ENCODE measurements at regions not wholly inside any gene's neighbourhood (a gene's known extent, or its start where the extent isn't known, plus 50 kb on each side); places are given as distances from the start of the nearest gene placed in this dataset.
"Not testable (repeated sequence)": the region's sequence is repeated elsewhere in the genome, so short reads cannot be mapped to it uniquely, and the experiment has no call there.

DNA sequence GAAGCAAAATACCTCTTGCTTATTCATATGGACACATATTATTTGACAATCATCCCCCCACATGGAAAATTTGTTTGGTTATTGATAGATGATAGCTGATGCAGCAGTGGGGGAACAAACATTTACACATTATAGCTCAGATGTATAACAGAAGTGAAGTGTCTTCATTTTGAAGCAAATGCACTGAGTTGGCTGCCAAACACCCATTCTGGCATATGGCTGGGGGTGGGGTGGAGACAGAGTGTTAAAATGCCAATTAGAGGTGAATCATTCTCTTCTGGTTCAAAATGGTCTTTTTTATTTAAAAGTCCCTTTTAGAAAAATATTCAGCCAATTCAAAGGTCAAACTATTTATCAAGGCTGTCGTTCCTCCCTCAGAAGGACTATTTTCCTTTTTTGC is 157.3 kb upstream of the TRPC6 start:
- no peak for DNase-seq

DNA sequence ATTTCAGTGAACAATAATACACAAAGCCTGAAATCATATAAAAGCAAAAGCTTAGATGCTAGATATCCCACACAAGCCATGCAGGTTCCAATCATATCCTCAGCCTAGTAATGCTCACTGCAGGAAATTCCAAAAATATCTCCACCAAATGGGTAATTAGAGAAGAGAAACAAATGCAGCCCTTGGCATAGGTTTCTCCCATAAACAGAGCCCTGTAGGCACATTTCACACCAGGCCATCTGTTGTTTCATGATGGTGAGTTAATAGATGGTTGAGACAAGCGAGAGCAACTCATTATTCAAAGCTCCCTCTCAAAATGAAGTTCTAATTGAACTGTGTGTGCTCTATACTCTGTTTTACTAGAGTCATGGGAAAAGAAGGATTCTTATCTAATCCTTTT is 154.6 kb upstream of the TRPC6 start:
- no peak for DNase-seq

- no peak for DNase-seq
These were observed 145.7 kb upstream of the TRPC6 start for GRCh38 chr11:101729406-101730078.

DNA sequence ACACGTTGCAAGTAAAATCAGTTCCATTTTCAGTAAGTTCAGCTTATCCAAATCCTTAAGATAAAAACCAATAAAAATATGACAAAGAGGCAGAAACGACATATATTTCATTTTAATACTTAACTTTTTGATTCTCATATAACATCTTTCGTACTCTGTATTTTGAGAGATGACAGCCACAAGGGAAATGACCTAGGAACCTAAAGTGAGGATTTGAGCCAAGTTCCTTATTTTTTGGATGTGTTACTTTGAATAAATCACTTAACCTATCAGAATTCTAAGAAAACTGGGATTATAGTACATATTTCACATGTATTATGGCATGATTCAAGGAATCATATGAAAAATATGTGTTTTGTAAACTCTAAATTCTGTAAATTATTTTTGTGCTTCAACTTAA is 143.6 kb upstream of the TRPC6 start:
- no peak for DNase-seq

GRCh38 chr11:101726988-101727387 is 143.2 kb upstream of the TRPC6 start:
- DNase-seq: no peak

DNA sequence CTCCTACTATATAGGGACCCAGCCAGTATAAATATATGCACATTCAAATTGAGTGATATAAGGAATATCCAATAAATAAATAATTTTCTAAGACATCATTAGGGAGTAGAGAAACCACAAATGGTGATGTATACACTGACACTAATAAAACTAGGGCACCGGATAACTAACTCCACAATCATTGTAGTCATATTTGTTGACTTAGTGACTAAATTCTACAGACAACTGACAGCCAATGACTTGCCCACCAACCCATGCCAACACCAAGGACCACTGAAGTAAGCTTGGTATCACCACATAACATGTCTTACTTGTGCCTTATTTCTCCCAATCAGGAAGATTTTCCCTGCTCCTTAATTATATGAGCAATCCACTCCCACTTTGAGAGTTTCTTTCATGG is 139.6 kb upstream of the TRPC6 start:
- DNase-seq: no peak

DNA sequence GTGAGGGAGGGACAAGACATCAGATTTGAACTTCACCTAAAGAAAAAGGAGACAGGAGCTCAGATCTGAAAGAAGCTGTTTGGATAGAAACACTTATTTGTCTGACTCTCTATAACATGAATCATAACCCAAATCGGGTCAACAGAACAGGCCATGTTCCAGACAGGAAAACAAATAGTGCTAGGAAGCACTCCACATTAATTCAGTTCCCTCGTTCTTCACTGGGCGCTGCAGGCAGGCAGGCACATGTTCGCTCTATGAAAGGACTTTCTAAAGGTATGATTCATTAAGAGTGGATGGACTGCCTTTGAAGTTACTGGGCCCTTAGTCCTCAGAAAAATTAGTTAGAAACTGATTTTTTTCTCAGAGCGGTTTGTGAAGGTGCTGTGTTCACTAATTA is 137.5 kb upstream of the TRPC6 start:
- DNase-seq: no peak

DNA sequence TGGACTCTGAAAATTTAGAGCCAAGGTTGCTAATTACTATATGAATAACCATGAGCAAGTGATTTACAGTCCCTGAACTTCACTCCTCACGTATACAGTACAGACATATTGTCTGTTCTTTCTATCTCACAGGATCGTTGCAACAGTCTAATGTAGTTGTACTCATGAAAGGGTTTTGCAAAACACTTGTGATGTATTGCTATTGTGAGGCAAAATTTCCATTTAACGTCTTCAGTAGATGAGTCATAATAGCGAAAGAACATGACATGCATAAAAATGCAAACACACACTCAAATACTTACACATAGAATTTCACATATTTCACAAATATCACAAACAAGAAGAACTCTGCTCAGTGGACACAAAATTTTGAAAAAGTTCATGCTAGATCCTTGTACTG is 134.6 kb upstream of the TRPC6 start:
- DNase-seq: no peak

DNA sequence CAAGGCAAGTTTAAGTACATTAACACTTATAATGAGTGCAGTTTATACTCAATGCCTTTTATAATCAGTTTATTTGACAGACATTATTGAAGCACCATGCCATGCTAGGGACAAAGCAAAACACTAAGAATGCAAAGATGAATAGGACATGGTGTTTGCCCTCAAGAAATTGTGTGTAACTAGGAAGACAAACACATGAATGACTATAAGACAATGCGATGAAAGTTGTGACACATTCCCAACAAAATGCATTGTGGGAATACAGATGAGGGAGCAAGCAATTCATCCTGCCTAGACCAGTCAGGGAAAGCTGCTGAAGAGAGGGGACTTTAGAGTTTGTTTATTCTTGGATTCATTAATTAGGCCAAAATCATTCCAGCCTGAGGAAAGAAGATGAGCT is 133.8 kb upstream of the TRPC6 start:
- DNase-seq: no peak

GRCh38 chr11:101715281-101715680 is 131.5 kb upstream of the TRPC6 start:
- DNase-seq: no peak

DNA sequence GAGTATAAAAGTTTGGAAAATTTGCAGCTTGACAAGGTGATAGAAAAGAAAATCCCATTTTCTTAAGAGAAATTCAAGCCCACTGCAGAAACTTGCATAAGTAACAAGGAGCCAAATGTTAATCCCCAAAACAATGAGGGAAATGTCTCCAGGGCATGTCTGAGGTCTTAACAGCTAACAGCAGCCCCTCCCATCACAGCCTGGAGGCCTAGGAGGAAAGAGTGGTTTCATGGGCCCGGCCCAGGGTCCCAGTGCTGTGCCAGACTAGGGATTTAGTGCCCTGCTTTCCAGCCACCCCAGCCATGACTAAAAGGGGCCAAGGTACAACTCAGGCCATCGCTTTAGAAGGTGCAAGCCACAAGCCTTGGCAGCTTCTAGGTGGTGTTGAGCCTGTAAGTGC is 123.7 kb upstream of the TRPC6 start:
- DNase-seq: no peak

GRCh38 chr11:101706541-101706940 is 122.7 kb upstream of the TRPC6 start:
- DNase-seq: no peak

DNA sequence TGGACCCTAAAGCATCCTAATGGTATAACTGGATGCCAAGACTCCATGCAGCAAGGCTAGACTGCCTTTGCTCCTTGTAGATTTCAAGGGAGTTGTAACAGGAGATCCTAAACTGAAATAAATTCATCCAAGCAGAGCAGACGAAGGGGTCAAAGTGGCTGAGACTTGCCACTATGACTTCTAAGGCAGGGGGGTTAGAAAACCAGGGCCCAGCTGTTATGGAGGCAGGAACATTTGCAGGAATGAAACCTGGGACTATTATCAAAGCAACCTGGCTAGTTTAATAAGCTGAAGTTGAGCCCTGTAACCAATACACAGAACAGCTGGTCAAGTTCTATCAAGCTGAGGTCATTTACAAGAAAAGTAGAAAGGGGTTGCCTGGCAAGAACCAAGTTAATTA is 122.2 kb upstream of the TRPC6 start:
- no peak for DNase-seq

GRCh38 chr11:101694869-101695268 is 111.1 kb upstream of the TRPC6 start:
- not testable (repeated sequence) for DNase-seq

DNA sequence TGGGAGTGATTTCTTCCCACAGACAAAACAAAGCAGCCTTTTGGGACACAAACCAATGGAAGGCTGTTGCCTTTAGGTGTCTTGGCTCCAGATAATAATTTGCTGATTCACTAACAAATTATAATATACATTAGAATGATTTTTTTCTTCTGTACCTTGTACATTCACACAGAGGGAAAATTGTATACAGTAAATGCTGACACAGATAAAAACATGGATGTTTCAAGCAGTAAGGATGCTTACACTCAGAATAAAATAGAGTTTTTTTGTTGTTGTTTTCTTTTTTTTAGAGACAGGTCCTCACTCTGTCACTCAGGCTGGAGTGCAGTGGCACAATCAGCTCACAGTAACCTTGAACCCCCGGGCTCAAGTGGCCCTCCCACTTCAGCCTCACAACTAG is 109.2 kb upstream of the TRPC6 start:
- no peak for DNase-seq

DNA sequence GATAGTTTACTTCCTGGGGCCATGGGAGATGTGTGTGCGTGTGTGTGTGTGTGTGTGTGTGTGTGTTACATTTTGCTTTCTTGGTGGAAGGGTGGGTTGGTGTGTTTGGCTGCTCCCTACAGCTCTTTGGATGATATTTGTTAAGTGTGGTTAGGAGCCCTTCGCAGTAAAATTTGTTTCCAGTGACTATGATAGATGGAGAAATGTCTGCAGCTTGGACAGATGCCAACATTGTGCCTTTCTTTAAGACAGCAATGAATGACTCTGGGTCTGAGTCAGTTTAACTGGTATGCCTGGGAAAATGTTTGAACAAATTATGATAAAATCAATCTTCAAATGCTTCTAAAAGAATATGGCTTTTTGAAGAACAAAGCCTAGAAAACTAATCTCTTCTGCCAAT is 102.7 kb upstream of the TRPC6 start:
- peak; percentile 10 for DNase-seq

GRCh38 chr11:101668236-101668635 is 84.4 kb upstream of the TRPC6 start:
- no peak for DNase-seq

DNA sequence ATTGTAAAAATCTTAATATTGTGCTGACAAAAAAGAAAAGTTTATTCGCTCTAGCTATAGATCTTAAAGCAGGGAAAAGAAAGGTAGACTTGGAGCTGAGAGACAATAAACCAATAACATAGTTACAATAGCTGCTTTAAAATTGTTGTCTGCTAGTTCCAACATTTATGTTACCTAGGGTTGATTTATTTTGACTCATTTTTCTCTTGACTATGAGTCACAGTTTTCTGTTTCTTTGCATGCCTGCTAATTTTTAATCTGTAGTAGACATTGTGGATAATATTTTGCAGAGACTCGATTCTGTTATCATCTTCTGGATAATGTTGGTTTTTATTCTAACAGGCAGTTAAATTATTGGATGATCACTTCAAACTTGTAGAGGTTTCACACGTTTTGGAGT is 83.1 kb upstream of the TRPC6 start:
- no peak for DNase-seq

DNA sequence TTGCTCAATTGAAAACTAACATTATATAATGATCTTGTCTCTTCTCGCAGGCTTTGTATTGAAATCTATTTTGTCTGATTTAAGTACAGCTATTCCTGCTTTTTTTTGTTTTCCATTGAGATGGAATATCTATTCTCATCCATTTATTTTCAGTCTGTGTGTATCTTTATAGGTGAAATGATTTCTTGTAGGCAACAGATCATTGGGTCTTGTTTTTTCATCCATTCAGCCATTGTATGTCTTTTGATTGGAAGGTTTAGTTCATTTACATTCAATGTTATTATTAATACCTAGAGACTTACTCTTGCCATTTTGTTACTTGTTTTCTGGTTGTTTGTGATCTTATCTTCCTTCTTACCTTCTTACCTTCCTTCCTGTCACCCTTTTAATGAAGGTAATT is 77.8 kb upstream of the TRPC6 start:
- no peak for DNase-seq

Measured in 8988T (cell line).